Calu3 (cell line): ENCODE measurements at regions not wholly inside any gene's neighbourhood (a gene's known extent, or its start where the extent isn't known, plus 50 kb on each side); places are given as distances from the start of the nearest gene placed in this dataset.

Experiments used
- BruUV-seq: library from RNA; stranded (reverse); fragments of 400-500 nt; replicated peaks from 2 replicates; lab custom pipeline; 2021; lab: Mats Ljungman, UMichigan
- CTCF ChIA-PET: fragments of 300-600 bp; sonication (Branson Sonifier 250); formaldehyde crosslinking; loops from one replicate; lab custom pipeline; 2022; ENCODE audit warnings: antibody characterized with exemption; lab: Charles Lee
- DNase-seq: peaks from one replicate; pipeline ENCODE4 v3.0.0; 2022
- H3K27ac Mint-ChIP-seq: one replicate; pipeline ENCODE4 v1.8.0; 2022; ENCODE audit warnings: mixed read lengths; ENCODE audit not compliant: unreplicated experiment
- H3K27me3 Mint-ChIP-seq: one replicate; pipeline ENCODE4 v1.8.0; 2022; ENCODE audit warnings: mixed read lengths; ENCODE audit not compliant: unreplicated experiment
- H3K36me3 Mint-ChIP-seq: one replicate; pipeline ENCODE4 v1.8.0; 2022; ENCODE audit warnings: mild to moderate bottlenecking, moderate library complexity, mixed read lengths; ENCODE audit not compliant: insufficient read depth, unreplicated experiment
- H3K4me1 Mint-ChIP-seq: one replicate; pipeline ENCODE4 v1.8.0; 2022; ENCODE audit warnings: mild to moderate bottlenecking, low read depth, mixed read lengths; ENCODE audit not compliant: unreplicated experiment
- H3K4me3 Mint-ChIP-seq: one replicate; pipeline ENCODE4 v1.8.0; 2022; ENCODE audit warnings: mild to moderate bottlenecking, low read depth, moderate library complexity, mixed read lengths; ENCODE audit not compliant: unreplicated experiment
- H3K9me3 Mint-ChIP-seq: one replicate; pipeline ENCODE4 v1.8.0; 2022; ENCODE audit warnings: low read depth, mixed read lengths; ENCODE audit not compliant: unreplicated experiment
- intact Hi-C: fragments of 100-400 bp; cut with micrococcal nuclease; formaldehyde crosslinking; loops from one replicate; pipeline ENCODE4 v1.10.0; 2022; ENCODE audit not compliant: unreplicated experiment
- TF ChIP-seq, protein P1 (sequence below): fragments of 200-600 bp; IDR thresholded peaks from one replicate; pipeline ENCODE4 v1.8.0; 2022; ENCODE audit warnings: antibody characterized with exemption; ENCODE audit not compliant: unreplicated experiment

DNA sequence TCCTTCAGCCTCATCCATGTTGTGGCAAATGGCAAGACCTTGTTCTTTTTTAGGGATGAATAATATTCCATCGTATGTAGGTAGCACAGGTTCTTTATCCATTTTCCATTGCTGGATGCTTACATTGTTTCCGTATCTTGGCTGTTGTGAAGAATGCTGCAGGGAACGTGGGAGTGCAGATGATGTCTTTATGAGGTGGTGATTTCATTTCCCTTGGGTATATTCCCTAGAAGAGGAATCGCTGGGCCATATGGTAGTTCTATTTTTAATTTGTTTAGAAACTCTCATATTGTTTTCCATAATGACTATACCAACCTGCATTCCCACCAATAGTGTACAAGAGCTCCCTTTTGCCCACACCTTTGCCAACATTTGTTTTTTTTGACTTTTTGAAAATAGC is 186.3 kb upstream of the TMTC4 start:
- Mint-ChIP-seq H3K27me3 (no peaks in the 10 kb centered on the region), H3K36me3 (no peaks in the 10 kb centered on the region), H3K4me3 (no peak overlapping the region), H3K4me1 (no peaks in the 10 kb centered on the region), H3K27ac (no peak overlapping the region), H3K9me3 (no peaks in the 10 kb centered on the region)
- intact Hi-C loops: no loop called here
- DNase-seq: no peak
- BruUV-seq: no TSS peak
- CTCF ChIA-PET: no interaction called here
- TF ChIP-seq, protein P1, sequence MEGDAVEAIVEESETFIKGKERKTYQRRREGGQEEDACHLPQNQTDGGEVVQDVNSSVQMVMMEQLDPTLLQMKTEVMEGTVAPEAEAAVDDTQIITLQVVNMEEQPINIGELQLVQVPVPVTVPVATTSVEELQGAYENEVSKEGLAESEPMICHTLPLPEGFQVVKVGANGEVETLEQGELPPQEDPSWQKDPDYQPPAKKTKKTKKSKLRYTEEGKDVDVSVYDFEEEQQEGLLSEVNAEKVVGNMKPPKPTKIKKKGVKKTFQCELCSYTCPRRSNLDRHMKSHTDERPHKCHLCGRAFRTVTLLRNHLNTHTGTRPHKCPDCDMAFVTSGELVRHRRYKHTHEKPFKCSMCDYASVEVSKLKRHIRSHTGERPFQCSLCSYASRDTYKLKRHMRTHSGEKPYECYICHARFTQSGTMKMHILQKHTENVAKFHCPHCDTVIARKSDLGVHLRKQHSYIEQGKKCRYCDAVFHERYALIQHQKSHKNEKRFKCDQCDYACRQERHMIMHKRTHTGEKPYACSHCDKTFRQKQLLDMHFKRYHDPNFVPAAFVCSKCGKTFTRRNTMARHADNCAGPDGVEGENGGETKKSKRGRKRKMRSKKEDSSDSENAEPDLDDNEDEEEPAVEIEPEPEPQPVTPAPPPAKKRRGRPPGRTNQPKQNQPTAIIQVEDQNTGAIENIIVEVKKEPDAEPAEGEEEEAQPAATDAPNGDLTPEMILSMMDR: no peak

DNA sequence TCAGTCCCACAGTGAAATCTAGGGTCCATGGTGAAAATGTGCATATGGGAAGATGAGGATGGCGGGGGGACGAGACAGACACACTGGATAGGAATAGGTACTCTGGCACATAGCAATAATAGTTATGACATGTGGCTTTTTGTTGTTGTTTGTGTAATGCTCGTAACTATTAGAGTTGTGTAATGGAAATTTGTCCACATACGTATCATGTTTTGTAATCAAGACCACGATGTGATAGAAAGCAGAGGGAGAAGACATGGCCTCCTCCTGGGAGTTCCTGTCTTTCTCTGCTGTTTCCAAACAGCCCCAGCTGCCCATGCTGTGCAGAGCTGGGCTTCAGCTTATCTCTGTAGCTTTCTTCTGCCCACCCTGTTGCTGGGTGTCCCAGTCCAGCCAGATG is 185.3 kb upstream of the TMTC4 start:
- Mint-ChIP-seq H3K36me3 (no peaks in the 10 kb centered on the region), H3K4me1 (no peaks in the 10 kb centered on the region), H3K27me3 (no peaks in the 10 kb centered on the region), H3K27ac (no peak overlapping the region), H3K4me3 (no peak overlapping the region), H3K9me3 (no peaks in the 10 kb centered on the region)
- DNase-seq: no peak
- intact Hi-C loops: no loop called here
- BruUV-seq: no TSS peak
- TF ChIP-seq, protein P1: no peak
- CTCF ChIA-PET: no interaction called here

DNA sequence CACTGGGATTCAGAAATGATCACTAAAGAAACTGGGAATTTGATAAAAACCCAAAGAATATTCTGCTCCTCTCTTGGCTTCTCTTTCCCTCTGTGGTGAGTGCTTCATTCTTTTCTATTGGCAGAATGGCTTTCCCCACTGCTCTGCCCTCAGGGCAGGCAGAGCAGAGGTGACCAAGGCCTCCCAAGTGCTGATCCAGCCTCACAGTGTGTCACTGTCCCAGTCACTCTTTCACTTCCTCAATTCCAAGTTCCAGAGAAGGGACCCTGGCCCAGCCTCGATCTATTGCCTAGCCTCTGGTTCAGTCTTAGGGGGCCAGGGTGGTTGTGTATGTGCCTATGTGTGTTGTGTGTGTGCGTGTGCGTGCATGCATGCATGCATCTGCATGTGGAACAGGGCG is 180.6 kb upstream of the TMTC4 start:
- Mint-ChIP-seq H3K4me3 (no peak overlapping the region), H3K27ac (no peak overlapping the region), H3K27me3 (no peaks in the 10 kb centered on the region), H3K9me3 (no peaks in the 10 kb centered on the region), H3K4me1 (no peaks in the 10 kb centered on the region), H3K36me3 (no peaks in the 10 kb centered on the region)
- intact Hi-C loops: no loop called here
- CTCF ChIA-PET: no interaction called here
- BruUV-seq: no TSS peak
- DNase-seq: no peak
- TF ChIP-seq, protein P1: no peak

DNA sequence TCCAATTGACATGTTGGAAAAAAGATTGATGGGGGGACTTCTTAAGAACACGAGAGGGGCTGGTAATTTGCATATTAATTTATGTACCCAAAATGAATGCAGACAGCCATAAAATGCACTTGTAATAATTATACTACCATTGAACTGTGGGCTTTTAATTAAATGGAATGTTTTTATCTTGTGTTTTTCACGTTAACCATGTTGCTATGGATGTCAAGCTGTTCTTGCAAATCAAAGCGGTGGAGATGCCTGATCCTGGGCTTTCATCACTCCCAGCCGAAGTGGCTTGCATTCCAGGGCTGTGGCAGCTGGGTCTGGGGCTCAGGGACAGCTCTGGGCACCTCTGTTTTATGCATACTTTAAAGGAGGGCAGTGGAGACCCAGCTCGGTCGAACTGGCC is 179.4 kb upstream of the TMTC4 start:
- intact Hi-C loops: no loop called here
- TF ChIP-seq, protein P1: no peak
- Mint-ChIP-seq H3K36me3 (no peaks in the 10 kb centered on the region), H3K27me3 (no peaks in the 10 kb centered on the region), H3K9me3 (no peaks in the 10 kb centered on the region), H3K4me3 (no peak overlapping the region), H3K27ac (no peak overlapping the region), H3K4me1 (no peaks in the 10 kb centered on the region)
- CTCF ChIA-PET: no interaction called here
- no peak for DNase-seq
- BruUV-seq: no TSS peak
